DMS 273 treated with DMSO at 0.1 percent for 48 hours (cell line): ENCODE measurements at regions not wholly inside any gene's neighbourhood (a gene's known extent, or its start where the extent isn't known, plus 50 kb on each side); places are given as distances from the start of the nearest gene placed in this dataset.
"Not testable (repeated sequence)": the region's sequence is repeated elsewhere in the genome, so short reads cannot be mapped to it uniquely, and the experiment has no call there.

Source experiments
- DNase-seq: peaks from one replicate; lab custom pipeline; 2025; lab: John Stamatoyannopoulos, UW

GRCh38 chr1:208347191-208347590, 103.0 kb upstream of the PLXNA2 start:
- DNase-seq = no peak

DNA sequence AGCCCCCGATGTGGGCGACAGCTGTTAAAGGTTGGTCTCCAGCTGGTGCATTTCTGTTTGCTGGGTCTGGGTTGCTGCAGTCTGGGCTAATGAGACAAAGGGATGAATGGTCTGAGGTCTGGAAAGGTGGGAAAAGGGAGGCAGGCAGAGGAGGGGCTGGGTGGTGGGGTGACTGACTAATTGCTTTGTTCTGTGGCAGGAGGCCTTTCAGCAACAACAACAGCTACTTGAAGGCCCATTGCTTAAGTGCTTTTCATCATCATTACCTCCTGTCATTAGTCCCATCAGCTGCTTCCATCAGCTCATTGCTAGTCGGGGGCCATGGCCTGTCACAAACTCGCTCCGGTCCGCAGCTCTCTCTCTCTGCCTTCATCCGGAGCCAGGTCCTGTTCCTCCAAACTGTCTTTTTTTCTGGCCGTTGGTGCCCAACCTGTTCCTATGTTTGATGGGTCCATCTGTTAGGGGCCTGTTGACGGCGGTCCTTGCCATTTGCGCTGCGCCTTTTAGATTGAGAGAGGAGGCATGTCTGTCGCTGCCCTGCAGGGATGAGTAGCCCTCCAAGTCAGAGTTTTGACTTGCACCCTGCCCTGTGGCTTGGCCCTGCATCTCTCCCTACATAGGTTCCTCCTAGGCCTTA, 105.6 kb upstream of the PLXNA2 start:
- no peak for DNase-seq

DNA sequence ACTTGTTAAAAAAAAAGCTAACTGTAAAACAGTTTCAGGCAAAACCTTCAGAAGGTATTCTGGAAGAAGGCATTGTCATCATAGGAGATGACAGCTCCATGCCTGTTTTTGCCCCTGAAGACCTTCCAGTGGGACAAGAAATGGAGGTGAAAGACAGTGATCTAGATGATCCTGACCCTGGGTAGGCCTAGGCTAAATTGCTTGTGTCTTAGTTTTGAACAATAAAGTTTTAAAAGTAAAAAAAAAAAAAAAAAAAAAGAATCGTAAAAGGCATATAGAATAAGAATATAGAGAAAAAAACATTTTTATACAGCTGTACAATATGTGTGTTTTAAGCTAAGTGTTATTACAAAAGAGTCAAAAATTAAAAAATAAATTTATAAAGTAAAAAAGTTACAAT, 106.6 kb upstream of the PLXNA2 start:
- no peak for DNase-seq

DNA sequence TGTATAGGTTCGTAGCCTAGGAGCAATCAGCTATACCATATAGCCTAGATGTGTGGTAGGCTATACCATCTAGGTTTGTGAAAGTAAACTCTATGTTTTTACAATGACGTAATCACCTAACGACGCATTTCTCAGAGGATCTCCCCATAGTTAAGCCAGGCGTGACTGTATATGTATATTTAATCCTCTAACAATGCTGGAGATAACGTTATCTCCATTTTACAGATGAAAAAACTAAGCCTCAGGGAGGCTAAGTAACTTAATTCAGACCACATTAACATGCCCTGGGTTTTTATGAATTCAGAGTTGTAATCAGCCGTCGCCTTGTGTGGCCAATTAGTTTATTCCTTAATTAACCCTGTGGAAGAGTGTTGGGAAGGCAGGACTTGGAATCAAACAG, 107.7 kb upstream of the PLXNA2 start:
- no peak for DNase-seq

- not testable (repeated sequence) for DNase-seq
These were observed 109.6 kb upstream of the PLXNA2 start for GRCh38 chr1:208353797-208354196.

- DNase-seq = no peak
These were observed 113.7 kb upstream of the PLXNA2 start for GRCh38 chr1:208357644-208358507.

DNA sequence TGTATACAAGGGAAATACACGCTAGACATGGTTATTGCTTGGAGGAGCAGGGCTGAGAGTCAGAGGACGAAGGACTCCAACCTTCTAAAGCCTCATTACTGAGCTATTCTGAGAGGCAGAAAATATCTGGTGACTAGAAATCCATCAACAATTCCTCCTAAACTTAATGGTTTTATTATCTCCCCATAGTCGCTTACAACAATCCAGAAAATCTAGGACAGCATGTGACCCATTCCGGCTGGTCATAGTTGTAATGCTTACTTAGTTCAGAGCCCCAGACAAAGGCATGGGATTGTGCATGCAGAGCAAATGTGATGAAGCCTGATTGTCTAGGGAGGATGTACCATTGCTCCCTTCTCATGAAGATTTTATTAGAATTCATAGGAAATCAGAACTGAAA, 114.5 kb upstream of the PLXNA2 start:
- no peak for DNase-seq

DNA sequence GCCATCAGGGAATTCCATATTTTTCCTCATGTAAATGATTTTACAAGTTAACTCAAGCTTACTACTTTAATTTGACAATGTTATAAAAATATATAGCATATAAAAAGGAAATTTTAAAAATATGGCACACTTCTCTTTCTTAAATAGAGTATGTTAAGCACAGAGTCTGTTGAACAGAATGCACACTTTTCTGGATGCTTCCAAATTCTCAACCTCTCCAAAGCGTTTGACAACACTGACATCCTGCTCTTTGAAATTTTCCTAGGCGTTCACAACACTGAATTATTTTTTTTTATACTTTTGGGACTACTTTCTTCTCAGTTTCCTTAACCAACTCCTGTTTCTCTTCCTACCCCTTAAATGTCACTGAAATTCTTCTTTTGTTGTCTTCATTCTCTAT, 117.8 kb upstream of the PLXNA2 start:
- no peak for DNase-seq

- no peak for DNase-seq
These were observed 122.4 kb upstream of the PLXNA2 start for GRCh38 chr1:208366559-208366958.

GRCh38 chr1:208369045-208369444, 124.9 kb upstream of the PLXNA2 start:
- no peak for DNase-seq

DNA sequence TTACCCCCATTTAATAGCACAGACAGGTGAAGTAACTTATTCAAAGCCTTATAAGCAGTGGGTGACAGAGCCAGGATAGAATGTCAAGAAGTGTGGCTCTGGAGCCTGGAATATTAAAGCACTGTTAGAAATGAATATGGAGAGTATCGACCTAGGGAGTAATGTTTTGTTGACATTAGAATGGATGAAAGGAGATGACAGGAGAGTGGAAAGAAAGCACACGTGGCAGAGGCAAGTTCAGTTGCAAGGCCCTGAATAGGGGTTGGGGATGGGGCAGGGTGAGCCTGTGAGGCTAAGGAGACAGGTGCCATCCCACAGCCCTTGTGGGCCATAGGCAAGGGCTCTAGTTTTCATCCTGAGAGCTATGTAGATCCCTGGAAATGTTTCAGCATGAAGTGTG, 125.5 kb upstream of the PLXNA2 start:
- no peak for DNase-seq

DNA sequence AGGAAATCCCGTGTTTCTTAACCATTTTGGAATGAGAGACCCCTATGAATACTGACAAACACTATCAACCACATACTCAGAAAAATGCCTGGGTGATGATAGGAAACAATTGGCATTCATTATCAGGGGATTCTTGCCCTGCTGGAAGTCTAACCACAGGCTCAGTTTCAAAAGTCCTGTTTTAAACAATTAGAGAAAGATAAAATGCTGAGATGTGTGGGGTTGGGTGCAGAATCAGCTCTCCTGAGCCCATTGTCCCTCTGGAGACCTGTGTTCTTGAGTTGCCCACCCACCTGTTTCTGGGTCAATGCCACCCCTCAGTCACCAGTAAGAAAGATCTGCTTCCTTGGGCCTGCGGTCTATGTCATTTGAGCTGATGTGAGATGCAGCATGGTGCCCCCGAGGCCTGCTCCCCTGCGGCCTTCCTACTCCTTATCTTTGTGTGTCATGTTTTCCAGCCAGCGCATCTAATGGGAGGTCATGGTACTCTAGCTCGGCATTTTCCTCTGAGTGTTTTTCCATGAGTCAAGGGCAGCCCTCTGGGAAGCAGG, 130.3 kb upstream of the PLXNA2 start:
- DNase-seq = no peak

DNA sequence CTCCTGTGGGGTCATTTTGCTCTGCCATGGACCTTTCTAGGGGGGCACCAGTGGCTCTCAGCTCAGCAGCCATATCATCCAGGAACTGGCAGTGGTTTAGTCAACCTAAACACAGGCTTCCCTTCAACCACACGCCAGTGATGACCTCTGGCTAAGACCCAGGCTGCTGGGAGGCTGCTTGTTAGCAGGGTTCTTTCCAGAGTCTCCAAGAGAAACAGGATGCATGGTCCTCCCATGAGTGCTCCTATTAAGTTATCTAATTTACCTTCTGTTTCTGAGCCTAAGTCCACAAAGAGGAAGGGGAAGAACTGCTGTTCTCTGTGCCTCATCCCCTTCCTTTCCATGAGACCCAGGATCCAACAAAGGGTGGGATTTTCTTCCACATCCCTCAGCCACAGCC, 137.3 kb upstream of the PLXNA2 start:
- no peak for DNase-seq

- no peak for DNase-seq
These were observed 144.0 kb upstream of the PLXNA2 start for GRCh38 chr1:208387908-208388811.

DNA sequence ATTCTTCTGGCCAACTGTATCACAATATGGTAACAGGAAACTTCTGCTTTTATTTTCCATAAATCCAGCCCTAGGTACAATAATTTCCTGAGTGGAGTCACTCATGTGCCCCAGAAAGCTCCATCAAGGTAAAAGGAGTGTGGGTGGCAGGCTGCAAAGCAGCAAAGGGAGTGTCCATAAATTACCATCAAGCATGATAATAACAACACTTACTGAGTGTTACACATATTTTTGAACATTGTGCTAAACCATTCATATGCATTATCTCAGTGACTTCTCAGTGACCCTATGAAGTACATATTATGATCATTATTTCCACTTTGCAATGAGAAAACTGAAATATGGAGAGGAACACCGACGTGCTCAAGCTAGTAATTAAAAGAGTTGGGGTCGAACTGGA, 149.2 kb upstream of the PLXNA2 start:
- DNase-seq = no peak

GRCh38 chr1:208393826-208394225, 149.6 kb upstream of the PLXNA2 start:
- DNase-seq = no peak

GRCh38 chr1:208397286-208397685, 153.1 kb upstream of the PLXNA2 start:
- no peak for DNase-seq

DNA sequence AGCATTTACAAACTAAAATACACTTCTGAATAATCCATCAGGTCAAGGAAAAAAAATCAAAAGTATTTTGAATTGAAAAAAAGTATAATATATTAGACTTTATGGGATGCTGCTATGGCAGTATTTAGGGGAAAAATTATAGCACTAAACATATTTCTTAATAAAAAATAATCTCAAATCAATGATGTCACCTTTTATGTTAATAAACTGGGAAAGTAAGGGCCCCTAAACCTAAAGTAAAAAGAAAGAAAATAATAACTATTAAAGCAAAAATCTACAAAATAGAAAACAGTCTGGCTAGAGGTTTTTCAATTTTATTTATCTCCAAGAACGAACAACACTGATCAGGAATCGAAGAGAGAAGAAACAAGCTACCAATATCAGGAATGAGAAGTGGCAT, 160.8 kb upstream of the PLXNA2 start:
- DNase-seq = no peak

DNA sequence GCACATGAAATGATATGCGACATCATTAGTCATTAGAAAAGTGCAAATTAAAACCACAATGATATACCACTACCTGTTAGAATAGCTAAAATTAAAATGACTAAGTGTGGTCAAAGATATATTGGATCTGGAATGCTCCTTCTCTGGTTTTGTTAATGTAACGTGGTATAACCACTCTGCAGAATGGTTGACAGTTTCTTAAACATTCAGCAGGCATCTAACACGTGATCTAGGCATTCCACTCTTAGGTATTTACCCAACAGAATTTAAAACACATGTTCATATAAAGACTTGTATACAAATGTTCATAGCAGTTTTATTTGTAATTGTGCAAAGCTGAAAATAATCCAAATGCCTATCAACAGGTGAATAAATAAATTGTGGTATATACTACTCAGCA, 165.0 kb upstream of the PLXNA2 start:
- DNase-seq = no peak

DNA sequence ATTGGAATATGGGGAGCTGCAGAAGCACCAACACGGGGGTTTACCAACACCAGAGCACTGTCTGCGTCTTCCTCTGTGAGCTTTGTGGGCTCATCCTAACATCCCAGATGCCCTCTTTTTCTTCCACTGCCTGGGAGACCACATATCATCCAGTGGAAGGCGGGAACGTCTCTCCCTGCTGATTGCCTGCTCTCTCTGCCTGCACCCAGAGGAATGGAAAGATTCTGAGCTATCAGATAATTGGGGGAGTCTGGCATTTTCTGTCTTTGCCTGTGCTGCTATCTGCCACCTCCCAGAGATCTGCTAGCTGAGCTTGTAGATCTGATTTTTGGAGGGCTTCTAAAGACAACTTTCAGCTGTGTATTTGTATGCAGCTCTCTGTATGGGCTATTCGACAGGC, 166.2 kb upstream of the PLXNA2 start:
- DNase-seq = no peak

GRCh38 chr1:208413006-208413405, 168.8 kb upstream of the PLXNA2 start:
- DNase-seq = no peak

- no peak for DNase-seq
These were observed 174.5 kb upstream of the PLXNA2 start for GRCh38 chr1:208418667-208419066.
